Right lobe of liver (tissue), 4 donors: ENCODE measurements at regions not wholly inside any gene's neighbourhood (a gene's known extent, or its start where the extent isn't known, plus 50 kb on each side); places are given as distances from the start of the nearest gene placed in this dataset.

Source experiments
- POLR2A ChIP-seq: fragments of 450-650 bp; IDR thresholded peaks from one replicate; pipeline ENCODE4 v1.6.1; 2017; ENCODE audit warnings: antibody characterized with exemption, mild to moderate bottlenecking
- TF ChIP-seq, protein P1 (sequence below), 4 donors: fragments of 200-600 bp in 3 of 4; fragments of 450-650 bp in 1 of 4; IDR thresholded peaks; one replicate each; pipeline versions ENCODE4 v1.5.1 to v1.8.0; 2016 to 2022; ENCODE audit warnings: antibody characterized with exemption in 4 of 4, mild to moderate bottlenecking in 2 of 4
- donor health status: DM: no; HTN: no; CAD: no.
- donor health status: DM: no; HTN: no; CAD: no.
- donor health status: DM: no; HTN: yes; CAD: no.

DNA sequence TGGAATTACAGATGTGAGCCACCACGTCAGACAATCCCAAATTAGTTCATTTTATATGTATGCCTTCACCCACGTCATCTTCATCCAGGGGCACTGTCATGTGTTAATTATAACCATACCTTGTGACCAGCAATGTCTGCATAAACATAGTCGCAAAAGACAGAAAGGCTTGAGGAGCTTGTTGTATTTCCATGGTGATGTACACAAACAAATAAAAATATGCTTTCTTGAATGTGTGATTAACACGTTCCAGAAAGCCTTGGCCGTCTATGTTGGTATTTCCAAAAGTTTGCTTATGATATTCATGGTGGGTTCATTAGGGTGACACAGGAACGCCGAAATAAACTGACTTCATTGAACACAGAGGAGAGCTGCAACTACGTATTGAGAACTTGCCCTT lies 524.7 kb upstream of the ZNF717 start:
- TF ChIP-seq, protein P1, sequence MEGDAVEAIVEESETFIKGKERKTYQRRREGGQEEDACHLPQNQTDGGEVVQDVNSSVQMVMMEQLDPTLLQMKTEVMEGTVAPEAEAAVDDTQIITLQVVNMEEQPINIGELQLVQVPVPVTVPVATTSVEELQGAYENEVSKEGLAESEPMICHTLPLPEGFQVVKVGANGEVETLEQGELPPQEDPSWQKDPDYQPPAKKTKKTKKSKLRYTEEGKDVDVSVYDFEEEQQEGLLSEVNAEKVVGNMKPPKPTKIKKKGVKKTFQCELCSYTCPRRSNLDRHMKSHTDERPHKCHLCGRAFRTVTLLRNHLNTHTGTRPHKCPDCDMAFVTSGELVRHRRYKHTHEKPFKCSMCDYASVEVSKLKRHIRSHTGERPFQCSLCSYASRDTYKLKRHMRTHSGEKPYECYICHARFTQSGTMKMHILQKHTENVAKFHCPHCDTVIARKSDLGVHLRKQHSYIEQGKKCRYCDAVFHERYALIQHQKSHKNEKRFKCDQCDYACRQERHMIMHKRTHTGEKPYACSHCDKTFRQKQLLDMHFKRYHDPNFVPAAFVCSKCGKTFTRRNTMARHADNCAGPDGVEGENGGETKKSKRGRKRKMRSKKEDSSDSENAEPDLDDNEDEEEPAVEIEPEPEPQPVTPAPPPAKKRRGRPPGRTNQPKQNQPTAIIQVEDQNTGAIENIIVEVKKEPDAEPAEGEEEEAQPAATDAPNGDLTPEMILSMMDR (IDR thresholded peaks at IDR 0.05): no peak
- no peak for TF ChIP-seq POLR2A
